ENCODE measurements at regions not wholly inside any gene's neighbourhood (a gene's known extent, or its start where the extent isn't known, plus 50 kb on each side); places are given as distances from the start of the nearest gene placed in this dataset.
A peak's percentile ranks its signal among the peaks of the same experiment; 100 is the strongest.

DNA sequence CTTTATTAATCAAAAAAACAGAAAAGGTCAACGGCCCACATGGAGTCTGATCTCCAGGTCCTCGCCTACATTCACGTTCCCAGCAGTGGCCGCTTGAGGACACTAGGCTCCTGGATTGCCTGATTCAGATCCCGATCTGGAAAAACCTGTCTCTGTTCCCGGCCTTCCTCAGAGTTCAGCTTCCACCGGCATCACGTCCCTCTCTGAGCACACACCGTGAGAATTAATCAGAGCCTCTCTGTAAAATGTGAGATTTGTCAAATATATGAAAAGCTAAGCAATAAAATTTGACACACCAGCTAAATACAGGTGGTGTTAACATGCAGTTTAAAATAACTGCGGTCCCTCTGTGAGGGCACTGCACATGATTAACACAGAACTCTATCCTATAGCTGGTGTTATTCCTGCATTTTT lies 122.8 kb upstream of the COL21A1 start (continued):
- no peak for TF ChIP-seq ZNF234 (CRISPR knock-in tag; conservative IDR thresholded peaks at IDR 0.05)
- no peak for TF ChIP-seq ATRX (CRISPR knock-in tag; IDR thresholded peaks at IDR 0.05; ENCODE audit: borderline replicate concordance)
- TF ChIP-seq ZNF430 (CRISPR knock-in tag; IDR thresholded peaks at IDR 0.05), result no peak
- TF ChIP-seq ZNF841 (CRISPR knock-in tag; IDR thresholded peaks at IDR 0.05; ENCODE audit: borderline replicate concordance), result no peak
- no peak for TF ChIP-seq ONECUT2 (CRISPR knock-in tag; IDR thresholded peaks at IDR 0.05)
- no peak; the same call in 1 of the 2 replicates for TF ChIP-seq ZSCAN20 (CRISPR knock-in tag; IDR thresholded peaks at IDR 0.05; ENCODE audit: borderline replicate concordance)
- no peak for TF ChIP-seq ZMAT3 (CRISPR knock-in tag; conservative IDR thresholded peaks at IDR 0.05)
- TF ChIP-seq CBFB (CRISPR knock-in tag; IDR thresholded peaks at IDR 0.05), result peak; percentile 59; the same call in 1 of the 2 replicates
- TF ChIP-seq ATF7 (IDR thresholded peaks at IDR 0.05), result no peak
- TF ChIP-seq ATF7 (CRISPR knock-in tag; IDR thresholded peaks at IDR 0.05), result no peak
- TF ChIP-seq ZBTB3 (CRISPR knock-in tag; IDR thresholded peaks at IDR 0.05; ENCODE audit: borderline replicate concordance, low read depth), result no peak
- TF ChIP-seq JUN (CRISPR knock-in tag; IDR thresholded peaks at IDR 0.05), result no peak
- TF ChIP-seq, protein P1, sequence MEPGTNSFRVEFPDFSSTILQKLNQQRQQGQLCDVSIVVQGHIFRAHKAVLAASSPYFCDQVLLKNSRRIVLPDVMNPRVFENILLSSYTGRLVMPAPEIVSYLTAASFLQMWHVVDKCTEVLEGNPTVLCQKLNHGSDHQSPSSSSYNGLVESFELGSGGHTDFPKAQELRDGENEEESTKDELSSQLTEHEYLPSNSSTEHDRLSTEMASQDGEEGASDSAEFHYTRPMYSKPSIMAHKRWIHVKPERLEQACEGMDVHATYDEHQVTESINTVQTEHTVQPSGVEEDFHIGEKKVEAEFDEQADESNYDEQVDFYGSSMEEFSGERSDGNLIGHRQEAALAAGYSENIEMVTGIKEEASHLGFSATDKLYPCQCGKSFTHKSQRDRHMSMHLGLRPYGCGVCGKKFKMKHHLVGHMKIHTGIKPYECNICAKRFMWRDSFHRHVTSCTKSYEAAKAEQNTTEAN (CRISPR knock-in tag; conservative IDR thresholded peaks at IDR 0.05), result 0 out of 2 replicates have a peak, but pooled peaks have one; percentile 27
- TF ChIP-seq NFYB (CRISPR knock-in tag; IDR thresholded peaks at IDR 0.05), result no peak
- no peak for TF ChIP-seq FOXK1 (CRISPR knock-in tag; IDR thresholded peaks at IDR 0.05; ENCODE audit: borderline replicate concordance, low read depth)
- TF ChIP-seq ISL2 (CRISPR knock-in tag; IDR thresholded peaks at IDR 0.05), result peak; percentile 57; the same call in 1 of the 2 replicates
- no peak for TF ChIP-seq RFX3 (CRISPR knock-in tag; IDR thresholded peaks at IDR 0.05)
- TF ChIP-seq CCAR2 (optimal IDR thresholded peaks at IDR 0.05; ENCODE audit: low read depth, low read length), result no peak
- TF ChIP-seq NPAS2 (CRISPR knock-in tag; IDR thresholded peaks at IDR 0.05; ENCODE audit: borderline replicate concordance), result no peak
- TF ChIP-seq CC2D1A (CRISPR knock-in tag; IDR thresholded peaks at IDR 0.05), result no peak
- TF ChIP-seq CBX1 (IDR thresholded peaks at IDR 0.05; ENCODE audit: low read depth), result no peak
- TF ChIP-seq, protein P2, sequence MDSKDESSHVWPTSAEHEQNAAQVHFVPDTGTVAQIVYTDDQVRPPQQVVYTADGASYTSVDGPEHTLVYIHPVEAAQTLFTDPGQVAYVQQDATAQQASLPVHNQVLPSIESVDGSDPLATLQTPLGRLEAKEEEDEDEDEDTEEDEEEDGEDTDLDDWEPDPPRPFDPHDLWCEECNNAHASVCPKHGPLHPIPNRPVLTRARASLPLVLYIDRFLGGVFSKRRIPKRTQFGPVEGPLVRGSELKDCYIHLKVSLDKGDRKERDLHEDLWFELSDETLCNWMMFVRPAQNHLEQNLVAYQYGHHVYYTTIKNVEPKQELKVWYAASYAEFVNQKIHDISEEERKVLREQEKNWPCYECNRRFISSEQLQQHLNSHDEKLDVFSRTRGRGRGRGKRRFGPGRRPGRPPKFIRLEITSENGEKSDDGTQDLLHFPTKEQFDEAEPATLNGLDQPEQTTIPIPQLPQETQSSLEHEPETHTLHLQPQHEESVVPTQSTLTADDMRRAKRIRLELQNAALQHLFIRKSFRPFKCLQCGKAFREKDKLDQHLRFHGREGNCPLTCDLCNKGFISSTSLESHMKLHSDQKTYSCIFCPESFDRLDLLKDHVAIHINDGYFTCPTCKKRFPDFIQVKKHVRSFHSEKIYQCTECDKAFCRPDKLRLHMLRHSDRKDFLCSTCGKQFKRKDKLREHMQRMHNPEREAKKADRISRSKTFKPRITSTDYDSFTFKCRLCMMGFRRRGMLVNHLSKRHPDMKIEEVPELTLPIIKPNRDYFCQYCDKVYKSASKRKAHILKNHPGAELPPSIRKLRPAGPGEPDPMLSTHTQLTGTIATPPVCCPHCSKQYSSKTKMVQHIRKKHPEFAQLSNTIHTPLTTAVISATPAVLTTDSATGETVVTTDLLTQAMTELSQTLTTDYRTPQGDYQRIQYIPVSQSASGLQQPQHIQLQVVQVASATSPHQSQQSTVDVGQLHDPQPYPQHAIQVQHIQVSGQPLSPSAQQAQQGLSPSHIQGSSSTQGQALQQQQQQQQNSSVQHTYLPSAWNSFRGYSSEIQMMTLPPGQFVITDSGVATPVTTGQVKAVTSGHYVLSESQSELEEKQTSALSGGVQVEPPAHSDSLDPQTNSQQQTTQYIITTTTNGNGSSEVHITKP (CRISPR knock-in tag; IDR thresholded peaks at IDR 0.05; ENCODE audit: low read depth), result no peak
- TF ChIP-seq KDM6A (CRISPR knock-in tag; IDR thresholded peaks at IDR 0.05; ENCODE audit: low read depth), result no peak
- TF ChIP-seq MED8 (CRISPR knock-in tag; IDR thresholded peaks at IDR 0.05; ENCODE audit: insufficient replicate concordance), result no peak
- TF ChIP-seq, protein P3, sequence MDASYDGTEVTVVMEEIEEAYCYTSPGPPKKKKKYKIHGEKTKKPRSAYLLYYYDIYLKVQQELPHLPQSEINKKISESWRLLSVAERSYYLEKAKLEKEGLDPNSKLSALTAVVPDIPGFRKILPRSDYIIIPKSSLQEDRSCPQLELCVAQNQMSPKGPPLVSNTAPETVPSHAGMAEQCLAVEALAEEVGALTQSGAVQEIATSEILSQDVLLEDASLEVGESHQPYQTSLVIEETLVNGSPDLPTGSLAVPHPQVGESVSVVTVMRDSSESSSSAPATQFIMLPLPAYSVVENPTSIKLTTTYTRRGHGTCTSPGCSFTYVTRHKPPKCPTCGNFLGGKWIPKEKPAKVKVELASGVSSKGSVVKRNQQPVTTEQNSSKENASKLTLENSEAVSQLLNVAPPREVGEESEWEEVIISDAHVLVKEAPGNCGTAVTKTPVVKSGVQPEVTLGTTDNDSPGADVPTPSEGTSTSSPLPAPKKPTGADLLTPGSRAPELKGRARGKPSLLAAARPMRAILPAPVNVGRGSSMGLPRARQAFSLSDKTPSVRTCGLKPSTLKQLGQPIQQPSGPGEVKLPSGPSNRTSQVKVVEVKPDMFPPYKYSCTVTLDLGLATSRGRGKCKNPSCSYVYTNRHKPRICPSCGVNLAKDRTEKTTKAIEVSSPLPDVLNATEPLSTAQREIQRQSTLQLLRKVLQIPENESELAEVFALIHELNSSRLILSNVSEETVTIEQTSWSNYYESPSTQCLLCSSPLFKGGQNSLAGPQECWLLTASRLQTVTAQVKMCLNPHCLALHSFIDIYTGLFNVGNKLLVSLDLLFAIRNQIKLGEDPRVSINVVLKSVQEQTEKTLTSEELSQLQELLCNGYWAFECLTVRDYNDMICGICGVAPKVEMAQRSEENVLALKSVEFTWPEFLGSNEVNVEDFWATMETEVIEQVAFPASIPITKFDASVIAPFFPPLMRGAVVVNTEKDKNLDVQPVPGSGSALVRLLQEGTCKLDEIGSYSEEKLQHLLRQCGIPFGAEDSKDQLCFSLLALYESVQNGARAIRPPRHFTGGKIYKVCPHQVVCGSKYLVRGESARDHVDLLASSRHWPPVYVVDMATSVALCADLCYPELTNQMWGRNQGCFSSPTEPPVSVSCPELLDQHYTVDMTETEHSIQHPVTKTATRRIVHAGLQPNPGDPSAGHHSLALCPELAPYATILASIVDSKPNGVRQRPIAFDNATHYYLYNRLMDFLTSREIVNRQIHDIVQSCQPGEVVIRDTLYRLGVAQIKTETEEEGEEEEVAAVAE (CRISPR knock-in tag; IDR thresholded peaks at IDR 0.05; ENCODE audit: borderline replicate concordance), result no peak

Measured in HepG2 (cell line).